GM23338 (cell line): ENCODE measurements at regions not wholly inside any gene's neighbourhood (a gene's known extent, or its start where the extent isn't known, plus 50 kb on each side); places are given as distances from the start of the nearest gene placed in this dataset.

Source experiments
- CREB1 ChIP-seq: fragments of 250-450 bp; sonication (Bioruptor Pico); IDR thresholded peaks from 2 replicates; pipeline ENCODE4 v1.5.0; 2020; ENCODE audit warnings: low read depth, mild to moderate bottlenecking, moderate library complexity
- EZH2 ChIP-seq: fragments of 200-600 bp; sonication (generic); IDR thresholded peaks from one replicate; pipeline ENCODE4 v1.8.0; 2017; ENCODE audit warnings: antibody characterized with exemption, mild to moderate bottlenecking, low read depth; ENCODE audit not compliant: unreplicated experiment
- EZH2phosphoT487 ChIP-seq: fragments of 200-600 bp; sonication (generic); IDR thresholded peaks from one replicate; pipeline ENCODE4 v1.8.1; 2018; ENCODE audit warnings: antibody characterized with exemption; ENCODE audit not compliant: unreplicated experiment
- NANOG ChIP-seq: IDR thresholded peaks from 2 replicates; pipeline ENCODE4 v1.6.1; 2016; ENCODE audit warnings: antibody characterized with exemption, borderline replicate concordance
- POLR2AphosphoS5 ChIP-seq: IDR thresholded peaks from 2 replicates; pipeline ENCODE4 v1.6.1; 2016; ENCODE audit warnings: antibody characterized with exemption, low read depth
- REST ChIP-seq: IDR thresholded peaks from one replicate; pipeline ENCODE4 v1.6.1; 2018; ENCODE audit warnings: antibody characterized with exemption; ENCODE audit not compliant: unreplicated experiment
- STAT1 ChIP-seq: IDR thresholded peaks from one replicate; pipeline ENCODE4 v1.6.1; 2016; ENCODE audit warnings: antibody characterized with exemption; ENCODE audit not compliant: unreplicated experiment
- ZNF331 ChIP-seq: fragments of 250-450 bp; sonication (Bioruptor Pico); IDR thresholded peaks from 2 replicates; pipeline ENCODE4 v1.5.0; 2020; ENCODE audit warnings: low read depth, mild to moderate bottlenecking, moderate library complexity
- TF ChIP-seq, protein P1 (sequence below), 2 experiments: fragments of 200-600 bp in 1 of 2; sonication (generic) in 1 of 2; conservative IDR thresholded peaks; 2 replicates each; pipeline versions ENCODE4 v1.5.1 to v1.6.1; 2016 to 2017; ENCODE audit warnings: antibody characterized with exemption in 2 of 2, low read depth in 2 of 2, mild to moderate bottlenecking in 2 of 2, moderate library complexity in 1 of 2

DNA sequence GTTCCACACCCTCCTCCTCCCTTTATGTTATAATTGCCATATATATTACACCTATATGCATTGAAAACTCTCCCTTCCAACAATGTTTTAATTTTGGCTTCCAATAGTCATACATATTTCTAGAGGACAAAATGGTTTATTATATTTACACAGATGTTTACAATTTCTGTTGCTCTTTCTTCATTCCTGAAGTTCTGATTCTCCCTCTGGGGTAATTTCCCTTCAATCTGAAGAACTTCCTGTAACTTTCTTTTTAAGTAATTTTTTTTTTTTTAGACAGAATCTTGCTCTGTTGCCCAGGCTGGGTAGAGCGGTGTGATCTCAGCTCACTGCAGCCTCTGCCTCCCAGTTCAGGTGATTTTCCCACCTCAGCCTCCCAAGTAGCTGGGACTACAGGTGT, 173.0 kb upstream of the MAP1B start:
- TF ChIP-seq REST = no peak
- no peak for TF ChIP-seq CREB1 (CRISPR knock-in tag)
- TF ChIP-seq, protein P1, sequence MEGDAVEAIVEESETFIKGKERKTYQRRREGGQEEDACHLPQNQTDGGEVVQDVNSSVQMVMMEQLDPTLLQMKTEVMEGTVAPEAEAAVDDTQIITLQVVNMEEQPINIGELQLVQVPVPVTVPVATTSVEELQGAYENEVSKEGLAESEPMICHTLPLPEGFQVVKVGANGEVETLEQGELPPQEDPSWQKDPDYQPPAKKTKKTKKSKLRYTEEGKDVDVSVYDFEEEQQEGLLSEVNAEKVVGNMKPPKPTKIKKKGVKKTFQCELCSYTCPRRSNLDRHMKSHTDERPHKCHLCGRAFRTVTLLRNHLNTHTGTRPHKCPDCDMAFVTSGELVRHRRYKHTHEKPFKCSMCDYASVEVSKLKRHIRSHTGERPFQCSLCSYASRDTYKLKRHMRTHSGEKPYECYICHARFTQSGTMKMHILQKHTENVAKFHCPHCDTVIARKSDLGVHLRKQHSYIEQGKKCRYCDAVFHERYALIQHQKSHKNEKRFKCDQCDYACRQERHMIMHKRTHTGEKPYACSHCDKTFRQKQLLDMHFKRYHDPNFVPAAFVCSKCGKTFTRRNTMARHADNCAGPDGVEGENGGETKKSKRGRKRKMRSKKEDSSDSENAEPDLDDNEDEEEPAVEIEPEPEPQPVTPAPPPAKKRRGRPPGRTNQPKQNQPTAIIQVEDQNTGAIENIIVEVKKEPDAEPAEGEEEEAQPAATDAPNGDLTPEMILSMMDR (conservative IDR thresholded peaks at IDR 0.05; ENCODE audit: low read depth in 2 of 2) = no peak
- TF ChIP-seq EZH2phosphoT487 = no peak
- TF ChIP-seq POLR2AphosphoS5 = no peak
- no peak for TF ChIP-seq NANOG
- no peak for TF ChIP-seq EZH2
- no peak for TF ChIP-seq ZNF331
- no peak for TF ChIP-seq STAT1
